Right lobe of liver (tissue), 6 donors: ENCODE measurements at regions not wholly inside any gene's neighbourhood (a gene's known extent, or its start where the extent isn't known, plus 50 kb on each side); places are given as distances from the start of the nearest gene placed in this dataset.

Experiments used
- ATAC-seq, 4 donors: fragments of 200-7000 bp; cut with Tn5 transposase; one replicate each; pipeline ENCODE4 v1.9.1; 2020; ENCODE audit warnings: mild to moderate bottlenecking in 4 of 4, moderate library complexity in 4 of 4
- DNase-seq, 3 donors: peaks; one replicate each; pipeline ENCODE4 v3.0.0-alpha.2; 2020
- H3K27ac ChIP-seq, 3 donors: fragments of 200-600 bp; one replicate each; pipeline ENCODE4 v1.8.0; 2022
- H3K27me3 ChIP-seq, 2 donors: fragments of 200-600 bp; one replicate each; pipeline ENCODE4 v1.8.0; 2022
- H3K36me3 ChIP-seq, 4 donors: fragments of 200-600 bp; sonication (generic) in 1 of 4; one replicate each; pipeline versions ENCODE4 v1.5.1 to v1.8.0; 2017 to 2022; ENCODE audit warnings: control low read depth in 1 of 4
- H3K4me1 ChIP-seq, 4 donors: fragments of 200-600 bp; sonication (generic) in 1 of 4; one replicate each; pipeline versions ENCODE4 v1.5.1 to v1.8.0; 2017 to 2022; ENCODE audit warnings: control low read depth in 1 of 4
- H3K4me3 ChIP-seq, 3 donors: fragments of 200-600 bp; one replicate each; pipeline ENCODE4 v1.8.0; 2022
- H3K9me3 ChIP-seq, 4 donors: fragments of 200-600 bp; sonication (generic) in 1 of 4; one replicate each; pipeline versions ENCODE4 v1.5.1 to v1.8.0; 2017 to 2022; ENCODE audit warnings: control low read depth in 1 of 4
- CTCF ChIP-seq, 4 donors: fragments of 200-600 bp in 3 of 4; fragments of 450-650 bp in 1 of 4; IDR thresholded peaks; one replicate each; pipeline versions ENCODE4 v1.5.1 to v1.8.0; 2016 to 2022; ENCODE audit warnings: antibody characterized with exemption in 4 of 4, mild to moderate bottlenecking in 2 of 4
- POLR2A ChIP-seq: fragments of 450-650 bp; IDR thresholded peaks from one replicate; pipeline ENCODE4 v1.6.1; 2017; ENCODE audit warnings: antibody characterized with exemption, mild to moderate bottlenecking
- WGBS: methylation state at CpG from one replicate; pipeline ENCODE4 v1.1.6; 2018; ENCODE audit warnings: low coverage, low lambda C conversion rate; ENCODE audit not compliant: insufficient coverage; ENCODE audit errors: missing lambda C conversion rate; 5-methylcytosine and 5-hydroxymethylcytosine counted together
- intact Hi-C, 2 donors: fragments of 100-400 bp; cut with DNase I; formaldehyde crosslinking; loops; one replicate each; pipeline versions ENCODE4 v1.11.2 to v1.14.1; 2022
- donor health status: DM: no; HTN: yes; CAD: no.
- donor health status: DM: no; HTN: no; CAD: no.
- donor health status: DM: no; HTN: no; CAD: no.
- donor health status: DM: no; HTN: yes; CAD: no.
- donor health status: DM: no; HTN: yes; CAD: no.

- TF ChIP-seq POLR2A (no peak), CTCF (IDR thresholded peaks at IDR 0.05) (no peak)
- H3K4me3 ChIP-seq, result no peak overlapping the region
- H3K27ac ChIP-seq, result no peak overlapping the region
- no peaks in the 10 kb centered on the region for H3K9me3 ChIP-seq
- intact Hi-C loops, result no loop called here
- 77% methylated on average over 6 of the region's 6 CpGs for WGBS
- H3K36me3 ChIP-seq, result no peaks in the 10 kb centered on the region
- ATAC-seq (no peak), DNase-seq (no peak)
- H3K4me1 ChIP-seq, result no peaks in the 10 kb centered on the region
- H3K27me3 ChIP-seq, result no peaks in the 10 kb centered on the region
Measured at GRCh38 chr18:56379256-56379655, 259.1 kb downstream of the TXNL1 start.

- ATAC-seq, result no peak
- no peak for DNase-seq
- Histone ChIP-seq H3K27me3 (no peaks in the 10 kb centered on the region), H3K4me3 (no peak overlapping the region), H3K4me1 (no peaks in the 10 kb centered on the region), H3K9me3 (no peaks in the 10 kb centered on the region), H3K36me3 (no peaks in the 10 kb centered on the region), H3K27ac (no peak overlapping the region)
- intact Hi-C loops, result no loop called here
- TF ChIP-seq CTCF (IDR thresholded peaks at IDR 0.05) (no peak), POLR2A (no peak)
- 73% methylated on average over 9 of the region's 9 CpGs for WGBS
Measured at GRCh38 chr18:56377231-56377630, 261.2 kb downstream of the TXNL1 start.

- TF ChIP-seq CTCF (IDR thresholded peaks at IDR 0.05) (no peak), POLR2A (no peak)
- Histone ChIP-seq H3K27ac (no peak overlapping the region), H3K9me3 (no peaks in the 10 kb centered on the region), H3K4me3 (no peak overlapping the region), H3K27me3 (no peaks in the 10 kb centered on the region), H3K36me3 (no peaks in the 10 kb centered on the region), H3K4me1 (no peaks in the 10 kb centered on the region)
- no peak for DNase-seq
- no peak for ATAC-seq
- WGBS, result 43% methylated on average over 3 of the region's 3 CpGs
- intact Hi-C loops, result no loop called here
Measured at GRCh38 chr18:56374007-56374655, 264.3 kb downstream of the TXNL1 start.

GRCh38 chr18:56373601-56374000 lies 264.8 kb downstream of the TXNL1 start:
- ATAC-seq (no peak), DNase-seq (no peak)
- H3K36me3 ChIP-seq, result no peaks in the 10 kb centered on the region
- no peak for TF ChIP-seq POLR2A
- TF ChIP-seq CTCF (IDR thresholded peaks at IDR 0.05), result no peak
- intact Hi-C loops, result no loop called here
- WGBS, result 78% methylated on average over 2 of the region's 2 CpGs
- H3K9me3 ChIP-seq, result no peaks in the 10 kb centered on the region
- no peak overlapping the region for H3K27ac ChIP-seq
- no peaks in the 10 kb centered on the region for H3K27me3 ChIP-seq
- H3K4me3 ChIP-seq, result no peak overlapping the region
- no peaks in the 10 kb centered on the region for H3K4me1 ChIP-seq

GRCh38 chr18:56368066-56368465 lies 270.3 kb downstream of the TXNL1 start:
- no CpG with 5 or more reads among the region's 5 CpGs for WGBS
- Histone ChIP-seq H3K27ac (no peak overlapping the region), H3K9me3 (no peaks in the 10 kb centered on the region), H3K27me3 (no peaks in the 10 kb centered on the region), H3K4me3 (no peak overlapping the region), H3K4me1 (no peaks in the 10 kb centered on the region), H3K36me3 (no peaks in the 10 kb centered on the region)
- TF ChIP-seq POLR2A (no peak), CTCF (IDR thresholded peaks at IDR 0.05) (no peak)
- no peak for ATAC-seq
- no peak for DNase-seq
- intact Hi-C loops, result no loop called here
